Neural progenitor cell (in vitro differentiated cells): ENCODE measurements at regions not wholly inside any gene's neighbourhood (a gene's known extent, or its start where the extent isn't known, plus 50 kb on each side); places are given as distances from the start of the nearest gene placed in this dataset.

Source experiments
- DNase-seq: peaks from one replicate; pipeline ENCODE4 v3.0.0-alpha.2; 2016; ENCODE audit warnings: low spot score
- H2AFZ ChIP-seq: fragments of 200-600 bp; sonication (generic); replicated peaks from 2 replicates; pipeline ENCODE4 v1.6.1; 2016; ENCODE audit warnings: antibody characterized with exemption
- H3F3A ChIP-seq: fragments of 200-600 bp; sonication (generic); 2 replicates; pipeline ENCODE4 v1.6.1; 2016; ENCODE audit warnings: antibody characterized with exemption, low read depth
- H3K27ac ChIP-seq: fragments of 200-600 bp; sonication (generic); 2 replicates; pipeline ENCODE4 v1.5.1; 2016; ENCODE audit warnings: mild to moderate bottlenecking
- H3K27me3 ChIP-seq: fragments of 200-600 bp; sonication (generic); 2 replicates; pipeline ENCODE4 v1.6.1; 2016; ENCODE audit warnings: mild to moderate bottlenecking, moderate library complexity
- H3K36me3 ChIP-seq: fragments of 200-600 bp; sonication (generic); 2 replicates; pipeline ENCODE4 v1.5.1; 2016
- H3K4me1 ChIP-seq: fragments of 200-600 bp; sonication (generic); 2 replicates; pipeline ENCODE4 v1.6.1; 2016; ENCODE audit warnings: mixed run types
- H3K4me2 ChIP-seq: fragments of 200-600 bp; sonication (generic); 2 replicates; pipeline ENCODE4 v1.6.1; 2016
- H3K4me3 ChIP-seq: fragments of 200-600 bp; sonication (generic); 2 replicates; pipeline ENCODE4 v1.5.1; 2016
- H3K79me2 ChIP-seq: fragments of 200-600 bp; sonication (generic); 2 replicates; pipeline ENCODE4 v1.6.1; 2016; ENCODE audit warnings: low read depth
- H3K9ac ChIP-seq: fragments of 200-600 bp; sonication (generic); 2 replicates; pipeline ENCODE4 v1.6.1; 2016
- H3K9me3 ChIP-seq: fragments of 200-600 bp; sonication (generic); 2 replicates; pipeline ENCODE4 v1.5.1; 2016; ENCODE audit warnings: low read depth
- H4K20me1 ChIP-seq: fragments of 200-600 bp; sonication (generic); 2 replicates; pipeline ENCODE4 v1.6.1; 2016; ENCODE audit warnings: low read depth
- H3K27ac Mint-ChIP-seq: 3 replicates; pipeline ENCODE4 v1.8.0; 2021; ENCODE audit warnings: mixed read lengths
- H3K27me3 Mint-ChIP-seq: 2 replicates; pipeline ENCODE4 v1.8.0; 2022; ENCODE audit warnings: low read depth, mild to moderate bottlenecking, inconsistent platforms, moderate library complexity, mixed read lengths; ENCODE audit not compliant: insufficient read depth
- H3K36me3 Mint-ChIP-seq: 3 replicates; pipeline ENCODE4 v1.8.0; 2021; ENCODE audit warnings: mixed read lengths
- H3K4me1 Mint-ChIP-seq: 3 replicates; pipeline ENCODE4 v1.8.0; 2021; ENCODE audit warnings: mixed read lengths
- H3K4me3 Mint-ChIP-seq: 3 replicates; pipeline ENCODE4 v1.8.0; 2021; ENCODE audit warnings: mild to moderate bottlenecking, moderate library complexity, mixed read lengths
- H3K9me3 Mint-ChIP-seq: 3 replicates; pipeline ENCODE4 v1.8.0; 2020; ENCODE audit warnings: mixed read lengths
- CTCF ChIP-seq: fragments of 200-600 bp; sonication (generic); IDR thresholded peaks from 2 replicates; pipeline ENCODE4 v1.5.1; 2017; ENCODE audit warnings: antibody characterized with exemption, mild to moderate bottlenecking
- EZH2 ChIP-seq: fragments of 200-600 bp; sonication (generic); IDR thresholded peaks from 2 replicates; pipeline ENCODE4 v1.6.1; 2017; ENCODE audit warnings: antibody characterized with exemption, mild to moderate bottlenecking, moderate library complexity
- EZH2phosphoT487 ChIP-seq: fragments of 200-600 bp; sonication (generic); IDR thresholded peaks from 2 replicates; pipeline ENCODE4 v1.6.1; 2017; ENCODE audit warnings: antibody characterized with exemption

- no peak overlapping the region for H3K9ac ChIP-seq
- Mint-ChIP-seq H3K9me3 (peaks cover 60% of the 10 kb centered on the region), H3K27ac (no peak overlapping the region)
These were observed 223.4 kb downstream of the SNRPN start for GRCh38 chr15:25177955-25178801.

GRCh38 chr15:25178835-25179672 lies 224.3 kb downstream of the SNRPN start:
- no peaks in the 10 kb centered on the region for H3K79me2 ChIP-seq
- no peaks in the 10 kb centered on the region for H3K4me1 ChIP-seq
- H3K9me3 ChIP-seq, result no peaks in the 10 kb centered on the region
- Mint-ChIP-seq H3K36me3 (no peaks in the 10 kb centered on the region), H3K27ac (no peak overlapping the region), H3K9me3 (peaks cover 61% of the 10 kb centered on the region), H3K4me1 (no peaks in the 10 kb centered on the region), H3K4me3 (no peak overlapping the region), H3K27me3 (peaks cover 8% of the 10 kb centered on the region)
- H2AFZ ChIP-seq, result no peak overlapping the region
- no peak for DNase-seq
- H3K4me2 ChIP-seq, result no peak overlapping the region
- H3K36me3 ChIP-seq, result no peaks in the 10 kb centered on the region
- no peak overlapping the region for H3K4me3 ChIP-seq
- no peaks in the 10 kb centered on the region for H3K27me3 ChIP-seq
- H3K9ac ChIP-seq, result no peak overlapping the region
- no peaks in the 10 kb centered on the region for H3F3A ChIP-seq
- TF ChIP-seq EZH2 (no peak), EZH2phosphoT487 (no peak)
- no peak overlapping the region for H3K27ac ChIP-seq
- H4K20me1 ChIP-seq, result no peaks in the 10 kb centered on the region

More at GRCh38 chr15:25177955-25178801, 223.4 kb downstream of the SNRPN start:
- Histone ChIP-seq H3K4me1 (no peaks in the 10 kb centered on the region), H3K79me2 (no peaks in the 10 kb centered on the region), H3K27me3 (no peaks in the 10 kb centered on the region), H2AFZ (no peak overlapping the region), H3K36me3 (no peaks in the 10 kb centered on the region), H3K9me3 (no peaks in the 10 kb centered on the region), H4K20me1 (no peaks in the 10 kb centered on the region), H3K27ac (no peak overlapping the region), H3F3A (no peaks in the 10 kb centered on the region), H3K4me3 (no peak overlapping the region), H3K4me2 (no peak overlapping the region)
- TF ChIP-seq EZH2phosphoT487, result no peak
- TF ChIP-seq EZH2, result no peak
- TF ChIP-seq CTCF, result no peak
- Mint-ChIP-seq H3K4me1 (no peaks in the 10 kb centered on the region), H3K27me3 (peaks cover 8% of the 10 kb centered on the region), H3K36me3 (no peaks in the 10 kb centered on the region), H3K4me3 (no peak overlapping the region)
- DNase-seq, result no peak

- Histone ChIP-seq H3K9ac (no peak overlapping the region), H4K20me1 (no peaks in the 10 kb centered on the region), H3K27me3 (no peaks in the 10 kb centered on the region), H3K27ac (no peak overlapping the region), H3F3A (no peaks in the 10 kb centered on the region), H3K79me2 (no peaks in the 10 kb centered on the region), H3K9me3 (no peaks in the 10 kb centered on the region), H3K36me3 (no peaks in the 10 kb centered on the region), H3K4me2 (no peak overlapping the region), H3K4me3 (no peak overlapping the region), H3K4me1 (no peaks in the 10 kb centered on the region), H2AFZ (no peak overlapping the region)
- no peaks in the 10 kb centered on the region for H3K4me1 Mint-ChIP-seq
- no peaks in the 10 kb centered on the region for H3K36me3 Mint-ChIP-seq
- peaks cover 53% of the 10 kb centered on the region for H3K9me3 Mint-ChIP-seq
- TF ChIP-seq CTCF, result no peak
- no peak for TF ChIP-seq EZH2phosphoT487
- TF ChIP-seq EZH2, result no peak
- no peak for DNase-seq
- no peak overlapping the region for H3K27ac Mint-ChIP-seq
- no peak overlapping the region for H3K4me3 Mint-ChIP-seq
- H3K27me3 Mint-ChIP-seq, result peaks cover 1% of the 10 kb centered on the region
These were observed 225.1 kb downstream of the SNRPN start for GRCh38 chr15:25179673-25180511.
